Mononuclear cell (primary cell): ENCODE measurements at regions not wholly inside any gene's neighbourhood (a gene's known extent, or its start where the extent isn't known, plus 50 kb on each side); places are given as distances from the start of the nearest gene placed in this dataset.
A peak's percentile ranks its signal among the peaks of the same experiment; 100 is the strongest.

ENCODE experiments used
- H3K27me3 ChIP-seq: 2 replicates; pipeline ENCODE4 v1.6.0; 2011; ENCODE audit warnings: low read length, control low read depth; ENCODE audit not compliant: insufficient read depth
- H3K4me1 ChIP-seq: 2 replicates; pipeline ENCODE4 v1.5.1; 2011; ENCODE audit warnings: mild to moderate bottlenecking, low read length, control low read depth; ENCODE audit not compliant: insufficient read depth
- H3K4me3 ChIP-seq: 2 replicates; pipeline ENCODE4 v1.5.1; 2011; ENCODE audit warnings: mild to moderate bottlenecking, low read length, moderate library complexity
- H3K9me3 ChIP-seq: 2 replicates; pipeline ENCODE4 v1.5.1; 2011; ENCODE audit warnings: low read depth, mild to moderate bottlenecking, control low read depth, low read length

- H3K4me1 ChIP-seq, result peaks cover 23% of the 10 kb centered on the region
- H3K27me3 ChIP-seq, result no peaks in the 10 kb centered on the region
- H3K9me3 ChIP-seq, result no peaks in the 10 kb centered on the region
- H3K4me3 ChIP-seq, result no peak overlapping the region
Measured at GRCh38 chr6:146909376-146909775, 294.8 kb upstream of the STXBP5 start.

- Histone ChIP-seq H3K4me1 (peaks cover 28% of the 10 kb centered on the region), H3K9me3 (no peaks in the 10 kb centered on the region), H3K4me3 (no peak overlapping the region), H3K27me3 (no peaks in the 10 kb centered on the region)
Measured at GRCh38 chr6:146909886-146910285, 294.3 kb upstream of the STXBP5 start.

- Histone ChIP-seq H3K9me3 (no peaks in the 10 kb centered on the region), H3K4me3 (no peak overlapping the region), H3K4me1 (peaks cover 35% of the 10 kb centered on the region), H3K27me3 (no peaks in the 10 kb centered on the region)
Measured at GRCh38 chr6:146910611-146911010, 293.6 kb upstream of the STXBP5 start.

GRCh38 chr6:146911635-146912215 is 292.5 kb upstream of the STXBP5 start:
- Histone ChIP-seq H3K4me3 (no peak overlapping the region), H3K27me3 (no peaks in the 10 kb centered on the region), H3K9me3 (no peaks in the 10 kb centered on the region), H3K4me1 (peaks cover 45% of the 10 kb centered on the region)

GRCh38 chr6:146912730-146913685 is 291.2 kb upstream of the STXBP5 start:
- H3K27me3 ChIP-seq, result no peaks in the 10 kb centered on the region
- peaks cover 45% of the 10 kb centered on the region for H3K4me1 ChIP-seq
- H3K4me3 ChIP-seq, result no peak overlapping the region
- H3K9me3 ChIP-seq, result no peaks in the 10 kb centered on the region

GRCh38 chr6:146913842-146914488 is 290.3 kb upstream of the STXBP5 start:
- Histone ChIP-seq H3K9me3 (no peaks in the 10 kb centered on the region), H3K27me3 (no peaks in the 10 kb centered on the region), H3K4me1 (peaks cover 45% of the 10 kb centered on the region), H3K4me3 (peak overlapping the region; percentile 0)

- Histone ChIP-seq H3K9me3 (no peaks in the 10 kb centered on the region), H3K4me3 (no peak overlapping the region), H3K4me1 (peaks cover 45% of the 10 kb centered on the region), H3K27me3 (no peaks in the 10 kb centered on the region)
Measured at GRCh38 chr6:146914489-146915483, 289.4 kb upstream of the STXBP5 start.

- H3K9me3 ChIP-seq, result no peaks in the 10 kb centered on the region
- peaks cover 42% of the 10 kb centered on the region for H3K4me1 ChIP-seq
- no peaks in the 10 kb centered on the region for H3K27me3 ChIP-seq
- H3K4me3 ChIP-seq, result no peak overlapping the region
Measured at GRCh38 chr6:146915671-146916127, 288.5 kb upstream of the STXBP5 start.

GRCh38 chr6:146916435-146917025 is 287.7 kb upstream of the STXBP5 start:
- no peak overlapping the region for H3K4me3 ChIP-seq
- H3K4me1 ChIP-seq, result peaks cover 42% of the 10 kb centered on the region
- no peaks in the 10 kb centered on the region for H3K9me3 ChIP-seq
- no peaks in the 10 kb centered on the region for H3K27me3 ChIP-seq

- Histone ChIP-seq H3K27me3 (no peaks in the 10 kb centered on the region), H3K4me1 (peaks cover 42% of the 10 kb centered on the region), H3K9me3 (no peaks in the 10 kb centered on the region), H3K4me3 (no peak overlapping the region)
Measured at GRCh38 chr6:146917182-146917581, 287.0 kb upstream of the STXBP5 start.

- no peaks in the 10 kb centered on the region for H3K9me3 ChIP-seq
- H3K27me3 ChIP-seq, result no peaks in the 10 kb centered on the region
- H3K4me3 ChIP-seq, result no peak overlapping the region
- peaks cover 36% of the 10 kb centered on the region for H3K4me1 ChIP-seq
Measured at GRCh38 chr6:146917979-146918378, 286.2 kb upstream of the STXBP5 start.

GRCh38 chr6:146919017-146919416 is 285.2 kb upstream of the STXBP5 start:
- H3K4me1 ChIP-seq, result peaks cover 26% of the 10 kb centered on the region
- H3K9me3 ChIP-seq, result no peaks in the 10 kb centered on the region
- no peak overlapping the region for H3K4me3 ChIP-seq
- no peaks in the 10 kb centered on the region for H3K27me3 ChIP-seq

GRCh38 chr6:146923205-146923833 is 280.9 kb upstream of the STXBP5 start:
- Histone ChIP-seq H3K27me3 (no peaks in the 10 kb centered on the region), H3K4me1 (no peaks in the 10 kb centered on the region), H3K9me3 (no peaks in the 10 kb centered on the region), H3K4me3 (no peak overlapping the region)

- H3K4me3 ChIP-seq, result no peak overlapping the region
- H3K27me3 ChIP-seq, result no peaks in the 10 kb centered on the region
- H3K4me1 ChIP-seq, result no peaks in the 10 kb centered on the region
- H3K9me3 ChIP-seq, result no peaks in the 10 kb centered on the region
Measured at GRCh38 chr6:146925846-146926245, 278.4 kb upstream of the STXBP5 start.
